ENCODE measurements at regions not wholly inside any gene's neighbourhood (a gene's known extent, or its start where the extent isn't known, plus 50 kb on each side); places are given as distances from the start of the nearest gene placed in this dataset.

GRCh38 chr10:2301227-2301626 lies 563.9 kb upstream of the ADARB2 start:
- DNase-seq = peak; percentile 74

GRCh38 chr10:2300231-2300630 lies 562.9 kb upstream of the ADARB2 start:
- DNase-seq = no peak

- no peak for DNase-seq
These were observed 559.0 kb upstream of the ADARB2 start for GRCh38 chr10:2296179-2296891.

- peak; percentile 83 for DNase-seq
These were observed 557.4 kb upstream of the ADARB2 start for GRCh38 chr10:2294739-2295138.

- DNase-seq = no peak
These were observed 546.7 kb upstream of the ADARB2 start for GRCh38 chr10:2284071-2284470.

- no peak for DNase-seq
These were observed 544.9 kb upstream of the ADARB2 start for GRCh38 chr10:2282202-2282601.

- no peak for DNase-seq
These were observed 543.5 kb upstream of the ADARB2 start for GRCh38 chr10:2280713-2281300.

- DNase-seq = no peak
These were observed 542.4 kb upstream of the ADARB2 start for GRCh38 chr10:2279711-2280110.

- peak; percentile 83 for DNase-seq
These were observed 541.0 kb upstream of the ADARB2 start for GRCh38 chr10:2278363-2278762.

GRCh38 chr10:2263561-2263960 lies 526.2 kb upstream of the ADARB2 start:
- no peak for DNase-seq

- no peak for DNase-seq
These were observed 525.6 kb upstream of the ADARB2 start for GRCh38 chr10:2262878-2263277.

- DNase-seq = no peak
These were observed 525.0 kb upstream of the ADARB2 start for GRCh38 chr10:2262333-2262732.

- no peak for DNase-seq
These were observed 518.9 kb upstream of the ADARB2 start for GRCh38 chr10:2256241-2256640.

GRCh38 chr10:2252096-2252495 lies 514.8 kb upstream of the ADARB2 start:
- no peak for DNase-seq

GRCh38 chr10:2251631-2252030 lies 514.3 kb upstream of the ADARB2 start:
- no peak for DNase-seq

GRCh38 chr10:2246747-2247146 lies 509.4 kb upstream of the ADARB2 start:
- DNase-seq = no peak

GRCh38 chr10:2245580-2245979 lies 508.3 kb upstream of the ADARB2 start:
- DNase-seq = no peak

GRCh38 chr10:2244471-2244870 lies 507.1 kb upstream of the ADARB2 start:
- no peak for DNase-seq

- DNase-seq = no peak
These were observed 499.6 kb upstream of the ADARB2 start for GRCh38 chr10:2236876-2237275.

GRCh38 chr10:2232479-2232878 lies 495.2 kb upstream of the ADARB2 start:
- DNase-seq = no peak

GRCh38 chr10:2230478-2230877 lies 493.2 kb upstream of the ADARB2 start:
- no peak for DNase-seq

- no peak for DNase-seq
These were observed 491.1 kb upstream of the ADARB2 start for GRCh38 chr10:2228320-2228901.

GRCh38 chr10:2225609-2226008 lies 488.3 kb upstream of the ADARB2 start:
- no peak for DNase-seq

- DNase-seq = no peak
These were observed 486.4 kb upstream of the ADARB2 start for GRCh38 chr10:2223548-2224320.
